Stimulated activated naive CD4-positive, alpha-beta T cell (primary cell): ENCODE measurements at regions not wholly inside any gene's neighbourhood (a gene's known extent, or its start where the extent isn't known, plus 50 kb on each side); places are given as distances from the start of the nearest gene placed in this dataset.

Experiments
- DNase-seq, 6 experiments: peaks; one replicate each; lab custom pipeline; 2025; lab: John Stamatoyannopoulos, UW

GRCh38 chr9:13332571-13332970, 53.1 kb upstream of the MPDZ start:
- no peak for DNase-seq

- DNase-seq = no peak
Observed at GRCh38 chr9:13331320-13331719, 51.8 kb upstream of the MPDZ start.

DNA sequence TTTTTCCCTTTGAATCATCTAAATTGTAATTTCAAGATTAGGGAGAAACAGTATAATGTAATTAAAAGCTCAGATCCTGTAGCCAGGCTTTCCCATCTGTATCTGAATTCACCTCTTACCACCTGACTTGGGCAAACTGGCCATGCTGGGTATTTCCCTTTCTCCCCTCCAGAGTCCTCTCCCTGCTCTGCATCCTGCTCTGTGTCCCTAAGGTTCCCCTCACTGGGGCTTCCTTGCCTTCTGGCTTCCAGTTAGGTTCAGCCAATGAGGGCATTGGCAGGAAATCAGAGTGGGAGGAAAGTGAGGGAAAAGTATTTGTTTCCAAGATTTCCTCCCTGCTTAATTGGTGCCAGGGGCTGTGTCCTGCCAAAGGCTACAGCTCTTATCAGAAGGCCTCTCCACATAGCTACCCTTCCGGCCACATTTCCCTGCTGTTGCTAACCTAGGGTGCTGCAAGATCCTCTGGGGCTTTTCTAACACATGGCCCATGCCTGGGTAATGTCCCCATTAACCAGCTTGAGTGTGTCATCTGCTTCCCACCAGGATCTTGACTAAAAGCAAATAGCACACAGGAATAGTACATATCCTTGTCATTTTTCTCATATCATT, 51.0 kb upstream of the MPDZ start:
- DNase-seq = no peak
